Duodenal mucosa (tissue), 2 donors: ENCODE measurements at regions not wholly inside any gene's neighbourhood (a gene's known extent, or its start where the extent isn't known, plus 50 kb on each side); places are given as distances from the start of the nearest gene placed in this dataset.

ENCODE experiments used
- H3K27ac ChIP-seq: one replicate; pipeline ENCODE4 v1.7.0; 2013; ENCODE audit warnings: low read depth, low read length
- H3K27me3 ChIP-seq, 2 donors: one replicate each; pipeline ENCODE4 v1.7.0; 2013; ENCODE audit warnings: low read length in 2 of 2, control low read depth in 1 of 2; ENCODE audit not compliant: insufficient read depth in 2 of 2, control insufficient read depth in 1 of 2
- H3K36me3 ChIP-seq, 2 donors: one replicate each; pipeline ENCODE4 v1.7.0; 2013; ENCODE audit warnings: low read length in 2 of 2, control low read depth in 1 of 2; ENCODE audit not compliant: insufficient read depth in 2 of 2, control insufficient read depth in 1 of 2
- H3K4me1 ChIP-seq, 2 donors: one replicate each; pipeline ENCODE4 v1.7.0; 2013; ENCODE audit warnings: low read length in 2 of 2, control low read depth in 1 of 2; ENCODE audit not compliant: insufficient read depth in 2 of 2, control insufficient read depth in 1 of 2
- H3K4me3 ChIP-seq, 2 donors: one replicate each; pipeline ENCODE4 v1.7.0; 2013; ENCODE audit warnings: low read length in 2 of 2, low read depth in 1 of 2
- H3K9ac ChIP-seq, 2 donors: one replicate each; pipeline ENCODE4 v1.7.0; 2013; ENCODE audit warnings: low read length in 2 of 2, low read depth in 1 of 2
- H3K9me3 ChIP-seq, 2 donors: one replicate each; pipeline ENCODE4 v1.7.0; 2013; ENCODE audit warnings: low read length in 2 of 2, control low read depth in 1 of 2; ENCODE audit not compliant: control insufficient read depth in 1 of 2

DNA sequence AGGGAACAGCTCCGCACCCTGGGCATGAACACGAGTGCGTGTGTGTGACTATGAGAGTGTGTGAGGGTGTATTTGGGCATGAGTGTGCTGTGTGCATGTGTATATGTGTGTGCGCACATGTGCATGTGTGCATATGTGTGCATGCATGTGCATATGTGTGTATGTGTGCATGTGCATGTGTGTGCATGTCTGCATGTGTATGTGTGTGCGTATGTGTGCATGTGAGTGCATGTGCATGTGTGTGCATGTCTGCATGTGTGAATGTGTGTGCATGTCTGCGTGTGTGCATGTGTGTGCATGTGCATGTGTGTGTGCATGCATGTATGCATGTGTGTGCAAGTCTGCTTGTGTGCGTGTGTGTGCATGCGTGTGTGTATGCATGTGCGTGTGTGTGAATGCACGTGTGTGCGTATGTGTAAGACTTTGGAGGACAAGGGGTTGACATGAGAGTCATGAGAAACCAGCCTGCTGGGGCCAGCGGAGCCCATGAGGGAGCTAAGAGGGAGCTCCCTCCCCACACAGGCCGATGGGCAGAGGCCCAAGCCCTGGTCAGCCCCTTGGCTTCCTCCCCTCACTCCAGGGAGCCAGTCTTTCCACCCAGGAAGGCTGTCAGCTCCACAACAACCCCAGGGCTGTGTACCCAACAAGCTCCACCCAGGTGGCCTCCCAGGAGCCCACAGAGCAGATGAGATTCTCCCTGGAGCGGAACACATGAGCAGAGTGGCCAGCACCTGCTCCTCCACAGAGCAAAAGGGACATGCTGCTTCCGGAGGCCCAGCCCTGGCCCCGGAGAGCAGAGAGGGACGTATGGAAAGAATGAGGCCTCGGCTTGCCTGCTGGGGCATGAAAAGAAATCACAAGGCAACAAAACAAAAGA, 142.5 kb upstream of the PPP2R2D start:
- H3K4me3 ChIP-seq: no peak overlapping the region
- H3K27ac ChIP-seq: no peak overlapping the region
- H3K4me1 ChIP-seq: no peaks in the 10 kb centered on the region
- H3K27me3 ChIP-seq: no peaks in the 10 kb centered on the region
- no peak overlapping the region for H3K9ac ChIP-seq
- H3K9me3 ChIP-seq: no peaks in the 10 kb centered on the region
- no peaks in the 10 kb centered on the region for H3K36me3 ChIP-seq

DNA sequence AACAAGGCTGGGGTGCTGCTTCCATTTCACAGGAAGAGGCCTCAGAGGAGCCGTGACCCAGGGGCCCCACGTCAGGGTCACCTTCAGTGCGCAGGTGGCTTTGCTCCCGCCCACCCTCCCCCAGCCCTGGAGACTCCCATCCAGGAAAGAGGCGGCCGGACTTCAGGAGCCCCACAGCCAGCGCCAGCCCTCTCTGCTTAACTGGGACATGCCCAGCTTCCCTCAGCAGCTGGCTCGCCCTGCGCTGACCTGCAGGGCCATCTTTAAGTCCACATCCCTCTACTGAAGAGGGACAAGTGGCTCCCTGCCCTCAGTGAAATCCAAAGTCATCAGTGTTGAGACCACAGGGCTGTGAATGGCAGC, 141.9 kb upstream of the PPP2R2D start:
- no peaks in the 10 kb centered on the region for H3K4me1 ChIP-seq

GRCh38 chr10:131759347-131759746, 141.5 kb upstream of the PPP2R2D start:
- H3K9me3 ChIP-seq: no peaks in the 10 kb centered on the region
- no peak overlapping the region for H3K9ac ChIP-seq
- no peaks in the 10 kb centered on the region for H3K4me1 ChIP-seq
- H3K4me3 ChIP-seq: no peak overlapping the region
- no peak overlapping the region for H3K27ac ChIP-seq
- no peaks in the 10 kb centered on the region for H3K36me3 ChIP-seq
- H3K27me3 ChIP-seq: no peaks in the 10 kb centered on the region

More for the DNA sequence above, 141.9 kb upstream of the PPP2R2D start:
- H3K36me3 ChIP-seq: no peaks in the 10 kb centered on the region
- no peak overlapping the region for H3K27ac ChIP-seq
- H3K4me3 ChIP-seq: no peak overlapping the region
- H3K27me3 ChIP-seq: no peaks in the 10 kb centered on the region
- no peaks in the 10 kb centered on the region for H3K9me3 ChIP-seq
- H3K9ac ChIP-seq: no peak overlapping the region

- Histone ChIP-seq H3K36me3 (no peaks in the 10 kb centered on the region), H3K4me3 (no peak overlapping the region), H3K4me1 (no peaks in the 10 kb centered on the region), H3K9me3 (no peaks in the 10 kb centered on the region), H3K27me3 (no peaks in the 10 kb centered on the region), H3K27ac (no peak overlapping the region), H3K9ac (no peak overlapping the region)
These were observed 140.2 kb upstream of the PPP2R2D start for GRCh38 chr10:131760416-131761166.

DNA sequence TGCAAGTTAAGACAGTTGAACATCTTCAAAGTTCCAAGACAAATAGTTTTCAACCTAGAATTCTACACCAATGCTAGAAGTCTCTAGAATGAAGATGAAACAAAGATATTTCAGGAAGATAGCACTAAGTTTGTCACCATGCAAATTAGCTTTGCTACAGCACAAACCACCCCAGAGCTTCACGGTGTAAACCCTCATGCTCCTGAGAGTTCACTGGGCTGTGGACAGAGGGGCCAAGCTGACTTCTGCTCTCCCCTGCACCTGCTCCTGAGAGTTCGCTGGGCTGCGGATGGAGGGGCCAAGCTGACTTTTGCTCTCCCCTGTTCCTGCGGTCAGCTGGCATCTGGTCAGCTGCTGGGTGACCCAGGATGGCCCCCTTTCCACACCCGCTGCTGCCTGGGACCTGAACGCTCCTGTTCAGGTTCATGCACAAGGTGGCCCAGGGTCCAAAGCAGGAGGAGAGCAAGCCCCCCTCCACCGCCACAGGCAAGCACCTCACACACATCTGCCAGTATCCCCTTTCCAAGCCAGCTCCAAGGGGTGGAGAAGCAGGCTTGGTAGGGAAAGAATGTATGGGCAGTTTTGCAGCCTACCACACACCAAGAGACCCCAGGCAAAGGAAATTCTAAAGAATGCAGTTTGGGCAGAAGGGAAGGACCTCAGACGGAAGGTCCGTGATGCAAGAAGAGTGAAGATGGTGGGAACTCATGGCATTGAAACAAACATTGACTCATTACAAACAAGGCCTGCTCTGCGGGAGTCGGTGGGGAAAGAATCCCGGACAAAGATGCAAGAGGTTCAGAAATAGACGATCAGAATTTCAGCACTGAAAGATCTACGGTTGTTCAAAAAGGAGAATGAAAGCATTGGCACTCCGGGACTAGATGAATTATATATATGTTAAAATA, 137.8 kb upstream of the PPP2R2D start:
- Histone ChIP-seq H3K27me3 (peaks cover 0 to 4% of the 10 kb centered on the region in 2 donors), H3K4me1 (no peaks in the 10 kb centered on the region), H3K9me3 (no peaks in the 10 kb centered on the region)

GRCh38 chr10:131764929-131765328, 135.9 kb upstream of the PPP2R2D start:
- H3K36me3 ChIP-seq: no peaks in the 10 kb centered on the region

More for the DNA sequence above, 137.8 kb upstream of the PPP2R2D start:
- Histone ChIP-seq H3K27ac (no peak overlapping the region), H3K4me3 (no peak overlapping the region), H3K36me3 (no peaks in the 10 kb centered on the region), H3K9ac (no peak overlapping the region)

GRCh38 chr10:131766096-131766495, 134.7 kb upstream of the PPP2R2D start:
- Histone ChIP-seq H3K9me3 (no peaks in the 10 kb centered on the region), H3K4me1 (no peaks in the 10 kb centered on the region), H3K27ac (no peak overlapping the region), H3K27me3 (peaks cover 0 to 4% of the 10 kb centered on the region in 2 donors), H3K4me3 (no peak overlapping the region), H3K36me3 (no peaks in the 10 kb centered on the region), H3K9ac (no peak overlapping the region)

More at GRCh38 chr10:131764929-131765328, 135.9 kb upstream of the PPP2R2D start:
- H3K4me1 ChIP-seq: no peaks in the 10 kb centered on the region
- H3K9me3 ChIP-seq: no peaks in the 10 kb centered on the region
- no peak overlapping the region for H3K4me3 ChIP-seq
- no peak overlapping the region for H3K27ac ChIP-seq
- peaks cover 0 to 4% of the 10 kb centered on the region in 2 donors for H3K27me3 ChIP-seq
- H3K9ac ChIP-seq: no peak overlapping the region

DNA sequence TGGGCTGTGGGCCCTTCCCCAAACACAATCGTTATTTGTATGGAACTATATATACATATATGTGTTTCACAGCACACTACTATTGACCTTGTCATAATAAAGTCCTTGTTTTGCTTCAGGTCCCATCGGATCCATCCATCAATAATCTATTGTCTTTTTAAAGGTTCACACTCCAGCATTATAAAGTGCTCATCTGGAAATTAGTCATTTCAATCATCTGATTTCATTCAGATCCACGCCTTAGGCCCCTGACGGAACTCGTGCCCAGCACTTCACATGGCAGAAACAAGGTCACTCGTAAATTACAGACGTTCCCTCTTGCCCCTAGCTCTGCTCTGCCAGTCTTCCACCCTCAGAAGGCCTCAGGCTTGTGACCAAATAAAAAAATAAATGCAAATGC, 133.1 kb upstream of the PPP2R2D start:
- Histone ChIP-seq H3K4me3 (no peak overlapping the region), H3K27ac (no peak overlapping the region), H3K9me3 (no peaks in the 10 kb centered on the region), H3K4me1 (no peaks in the 10 kb centered on the region), H3K9ac (no peak overlapping the region), H3K36me3 (no peaks in the 10 kb centered on the region), H3K27me3 (peaks cover 0 to 4% of the 10 kb centered on the region in 2 donors)

GRCh38 chr10:131769571-131770410, 131.0 kb upstream of the PPP2R2D start:
- Histone ChIP-seq H3K27ac (no peak overlapping the region), H3K9ac (no peak overlapping the region), H3K27me3 (peaks cover 0 to 4% of the 10 kb centered on the region in 2 donors), H3K4me1 (no peaks in the 10 kb centered on the region), H3K4me3 (no peak overlapping the region), H3K36me3 (no peaks in the 10 kb centered on the region), H3K9me3 (no peaks in the 10 kb centered on the region)
